HAP-1 (cell line): ENCODE measurements at regions not wholly inside any gene's neighbourhood (a gene's known extent, or its start where the extent isn't known, plus 50 kb on each side); places are given as distances from the start of the nearest gene placed in this dataset.
"Not testable (repeated sequence)": the region's sequence is repeated elsewhere in the genome, so short reads cannot be mapped to it uniquely, and the experiment has no call there.

Source experiments
- DNase-seq, 2 experiments: peaks; one replicate each; pipeline ENCODE4 v3.0.0-alpha.2; 2016 to 2020; ENCODE audit warnings: low spot score in 2 of 2
- H3K27me3 ChIP-seq: fragments of 250-450 bp; sonication (Bioruptor Pico); 2 replicates; pipeline ENCODE4 v1.5.1; 2020; ENCODE audit warnings: low read depth, mild to moderate bottlenecking, moderate library complexity
- H3K36me3 ChIP-seq: fragments of 250-450 bp; sonication (Bioruptor Pico); replicated peaks from 2 replicates; pipeline ENCODE4 v1.5.1; 2020; ENCODE audit warnings: mild to moderate bottlenecking
- H3K4me1 ChIP-seq: fragments of 250-450 bp; sonication (Bioruptor Pico); 2 replicates; pipeline ENCODE4 v1.5.1; 2020; ENCODE audit warnings: mild to moderate bottlenecking
- H3K4me3 ChIP-seq: fragments of 250-450 bp; sonication (Bioruptor Pico); 2 replicates; pipeline ENCODE4 v1.5.1; 2020; ENCODE audit warnings: mild to moderate bottlenecking, moderate library complexity
- H3K9me3 ChIP-seq: fragments of 250-450 bp; sonication (Bioruptor Pico); 2 replicates; pipeline ENCODE4 v1.5.1; 2020; ENCODE audit warnings: mild to moderate bottlenecking, moderate library complexity
- in situ Hi-C: fragments of 300-500 bp; cut with MboI; formaldehyde crosslinking; loops from 3 replicates; pipeline ENCODE4 v1.14.3; 2020; ENCODE audit warnings: low sequenced_read_pairs, inconsistent platforms, mixed read lengths

DNA sequence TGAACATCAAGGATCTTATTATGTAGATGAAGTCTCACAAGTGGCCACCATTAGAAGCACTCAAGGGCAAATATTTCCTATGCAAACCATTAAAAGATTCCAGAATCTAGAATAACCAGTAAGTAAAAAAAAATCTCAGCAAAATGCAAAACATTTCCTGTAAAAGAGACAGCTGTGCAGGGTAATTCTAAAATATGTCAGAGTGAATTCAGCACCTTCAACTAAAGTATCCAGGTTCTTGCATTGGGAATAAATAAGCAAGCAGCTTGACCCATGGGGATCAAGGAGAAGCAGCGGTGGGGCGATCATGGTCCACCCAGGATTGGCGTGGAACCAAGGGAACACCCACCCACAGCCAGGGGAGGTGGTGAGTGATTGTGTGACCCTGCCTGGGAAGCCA is 2188.9 kb downstream of the PCDH7 start:
- Histone ChIP-seq H3K36me3 (no peaks in the 10 kb centered on the region), H3K4me3 (no peak overlapping the region), H3K27me3 (no peaks in the 10 kb centered on the region), H3K4me1 (peaks cover 3% of the 10 kb centered on the region; the same call in 1 of the 2 replicates), H3K9me3 (0 out of 2 replicates have a peak, but pooled peaks cover 3% of the 10 kb centered on the region)
- DNase-seq: no peak
- in situ Hi-C loops: no loop called here

DNA sequence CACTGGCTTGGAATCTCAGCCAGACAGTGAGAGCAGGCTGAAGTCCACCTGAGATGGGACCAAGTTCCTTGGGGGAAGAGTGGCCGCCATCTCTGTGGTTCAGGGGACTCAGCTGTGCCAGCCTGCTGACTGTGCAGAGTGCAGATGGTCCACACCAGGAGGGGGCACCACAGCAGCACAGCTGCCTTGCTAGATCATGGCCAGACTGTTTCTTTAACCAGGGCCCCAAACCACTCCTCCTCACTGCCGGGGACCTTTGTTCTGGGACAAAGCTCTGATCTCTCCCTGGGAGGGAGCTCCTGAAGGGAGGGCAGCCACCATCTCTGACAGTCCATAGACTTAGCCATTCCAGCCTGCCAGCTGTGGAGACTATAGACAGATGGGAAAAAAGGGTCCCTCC is 2189.6 kb downstream of the PCDH7 start:
- H3K4me1 ChIP-seq: peaks cover 3% of the 10 kb centered on the region; the same call in 1 of the 2 replicates
- in situ Hi-C loops: no loop called here
- H3K4me3 ChIP-seq: no peak overlapping the region
- H3K36me3 ChIP-seq: no peaks in the 10 kb centered on the region
- peak in 1 of 2 experiments; percentile 10 for DNase-seq
- 0 out of 2 replicates have a peak, but pooled peaks cover 3% of the 10 kb centered on the region for H3K9me3 ChIP-seq
- H3K27me3 ChIP-seq: no peaks in the 10 kb centered on the region

DNA sequence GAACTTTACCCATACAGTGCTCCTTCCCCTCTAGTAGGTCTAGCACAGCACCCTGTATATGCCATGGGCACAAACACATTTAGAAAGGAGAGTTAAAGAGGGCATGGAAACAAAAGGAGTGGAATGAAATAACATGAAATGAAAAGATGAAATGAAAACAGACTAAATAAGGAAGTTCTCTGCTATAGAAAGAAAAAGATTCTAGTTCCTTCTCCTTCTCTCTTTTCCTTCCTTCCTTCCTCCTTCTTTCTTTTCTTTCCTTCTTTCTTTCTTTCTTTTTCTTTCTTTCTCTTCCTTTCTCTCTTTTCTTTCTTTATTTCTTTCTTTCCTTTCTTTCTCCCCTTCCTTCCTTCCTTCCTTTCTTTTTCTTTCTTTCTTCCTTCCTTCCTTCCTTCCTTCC is 2197.4 kb downstream of the PCDH7 start:
- peaks cover 7% of the 10 kb centered on the region; the same call in 1 of the 2 replicates for H3K4me1 ChIP-seq
- in situ Hi-C loops: no loop called here
- no peak overlapping the region for H3K4me3 ChIP-seq
- no peaks in the 10 kb centered on the region for H3K27me3 ChIP-seq
- no peaks in the 10 kb centered on the region for H3K36me3 ChIP-seq
- DNase-seq: no peak
- H3K9me3 ChIP-seq: no peaks in the 10 kb centered on the region

DNA sequence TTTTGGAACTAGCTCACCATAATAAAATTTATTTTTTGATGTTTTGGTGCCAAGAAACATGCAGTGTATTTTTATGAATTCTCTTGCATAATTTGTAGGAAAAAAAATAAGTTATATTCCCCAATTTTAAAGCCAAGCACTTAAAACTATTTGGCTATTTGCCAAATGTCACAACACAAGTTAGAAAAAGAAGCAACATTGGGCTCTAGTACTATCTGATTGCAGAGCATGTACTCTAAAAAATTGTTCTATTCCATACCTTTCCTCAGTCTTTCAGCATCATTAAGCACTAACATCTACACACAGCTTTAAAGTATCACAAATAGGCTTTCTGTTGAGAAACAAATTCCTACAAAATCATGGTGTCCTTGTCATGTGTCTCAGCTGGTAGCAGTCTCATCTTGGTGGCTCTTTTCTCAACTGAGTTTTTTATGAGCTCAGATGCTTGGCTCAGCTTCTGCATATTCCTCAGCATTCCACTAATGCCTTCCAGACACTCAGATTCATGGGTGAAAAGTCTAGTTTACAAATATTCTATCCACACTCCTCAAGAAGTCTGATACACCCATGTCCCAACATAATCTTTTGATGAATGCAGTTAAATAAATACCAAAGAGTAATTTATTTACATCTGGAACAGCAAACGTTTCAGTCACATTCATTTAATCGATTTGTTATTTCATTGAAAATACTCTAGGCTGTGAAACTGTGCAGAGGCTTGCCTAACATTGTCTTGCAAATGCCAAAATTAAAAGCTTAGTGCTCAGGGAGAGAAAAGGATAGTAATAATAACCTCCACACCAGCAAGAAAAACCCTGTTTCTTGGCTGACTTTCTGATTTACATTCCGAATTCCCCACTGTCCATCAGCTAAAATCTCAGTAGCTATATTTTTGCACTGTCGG is 2209.9 kb downstream of the PCDH7 start:
- Histone ChIP-seq H3K4me3 (no peak overlapping the region), H3K4me1 (peaks cover 20% of the 10 kb centered on the region), H3K9me3 (0 out of 2 replicates have a peak, but pooled peaks cover 2% of the 10 kb centered on the region), H3K27me3 (no peaks in the 10 kb centered on the region), H3K36me3 (no peaks in the 10 kb centered on the region; the same call in 1 of the 2 replicates)
- peak; percentile 21 to 86 for DNase-seq
- in situ Hi-C loops: no loop called here

DNA sequence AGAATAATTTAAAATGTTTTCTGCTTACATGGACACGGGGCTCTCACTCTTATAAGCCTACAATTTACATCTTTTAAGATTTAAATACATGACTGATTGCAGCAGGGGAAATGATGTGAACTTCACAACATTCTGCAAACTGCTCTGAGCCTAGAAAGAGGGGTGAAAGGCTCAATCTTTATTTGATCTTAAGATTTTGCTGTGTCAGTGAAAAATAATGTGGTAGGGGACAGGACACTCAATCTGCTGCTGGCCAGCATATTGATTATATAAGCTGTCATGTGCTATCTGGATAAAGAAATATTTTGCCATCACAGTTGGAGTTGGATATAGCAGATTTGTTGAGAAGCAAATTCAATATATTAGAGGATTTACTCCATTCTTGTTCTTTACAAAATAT is 2210.5 kb downstream of the PCDH7 start:
- no peak for DNase-seq
- peaks cover 20% of the 10 kb centered on the region for H3K4me1 ChIP-seq
- H3K36me3 ChIP-seq: no peaks in the 10 kb centered on the region; the same call in 1 of the 2 replicates
- H3K9me3 ChIP-seq: 0 out of 2 replicates have a peak, but pooled peaks cover 2% of the 10 kb centered on the region
- in situ Hi-C loops: no loop called here
- H3K27me3 ChIP-seq: no peaks in the 10 kb centered on the region
- H3K4me3 ChIP-seq: no peak overlapping the region

DNA sequence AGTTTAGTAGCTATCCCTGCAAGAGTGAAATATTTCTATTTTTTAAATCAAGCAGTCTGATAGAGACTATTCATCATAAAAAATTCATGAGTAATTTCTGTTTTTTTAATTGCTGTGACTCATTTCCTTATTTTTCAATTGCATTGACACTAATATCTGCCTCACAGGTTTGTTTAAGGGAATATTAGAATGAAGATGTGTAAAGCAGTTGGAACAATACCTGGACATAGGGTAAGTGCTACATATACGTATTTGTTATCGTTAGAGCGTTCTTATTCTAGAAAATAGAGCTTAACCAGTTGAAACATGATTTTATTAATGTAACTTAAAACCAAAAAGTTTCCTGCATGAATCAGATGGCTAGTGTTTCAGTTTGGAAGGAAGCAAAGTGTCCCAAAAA is 2211.3 kb downstream of the PCDH7 start:
- in situ Hi-C loops: no loop called here
- Histone ChIP-seq H3K4me1 (peaks cover 20% of the 10 kb centered on the region), H3K27me3 (no peaks in the 10 kb centered on the region), H3K4me3 (no peak overlapping the region), H3K36me3 (no peaks in the 10 kb centered on the region; the same call in 1 of the 2 replicates), H3K9me3 (0 out of 2 replicates have a peak, but pooled peaks cover 2% of the 10 kb centered on the region)
- no peak for DNase-seq

DNA sequence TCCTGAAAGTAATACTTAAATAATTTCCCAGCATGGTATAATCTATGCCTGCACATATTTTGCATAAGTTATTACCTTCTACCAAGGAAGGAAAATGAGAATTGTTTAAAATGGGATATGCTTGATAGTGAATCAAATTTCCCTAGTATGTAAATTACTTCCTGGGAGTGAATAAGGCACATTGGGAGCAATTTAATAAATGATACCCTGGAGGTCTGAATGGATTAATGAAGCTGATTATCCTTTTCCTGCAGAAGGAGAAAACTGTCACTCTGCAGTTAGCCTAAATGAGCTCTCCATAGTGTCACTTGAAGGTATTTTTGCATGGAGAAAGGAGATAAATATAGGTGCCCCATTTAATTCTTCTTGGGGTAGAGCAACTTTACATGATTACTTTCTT is 2212.0 kb downstream of the PCDH7 start:
- Histone ChIP-seq H3K4me1 (peaks cover 20% of the 10 kb centered on the region), H3K27me3 (no peaks in the 10 kb centered on the region), H3K9me3 (0 out of 2 replicates have a peak, but pooled peaks cover 2% of the 10 kb centered on the region), H3K4me3 (no peak overlapping the region), H3K36me3 (no peaks in the 10 kb centered on the region; the same call in 1 of the 2 replicates)
- DNase-seq: no peak
- in situ Hi-C loops: no loop called here

DNA sequence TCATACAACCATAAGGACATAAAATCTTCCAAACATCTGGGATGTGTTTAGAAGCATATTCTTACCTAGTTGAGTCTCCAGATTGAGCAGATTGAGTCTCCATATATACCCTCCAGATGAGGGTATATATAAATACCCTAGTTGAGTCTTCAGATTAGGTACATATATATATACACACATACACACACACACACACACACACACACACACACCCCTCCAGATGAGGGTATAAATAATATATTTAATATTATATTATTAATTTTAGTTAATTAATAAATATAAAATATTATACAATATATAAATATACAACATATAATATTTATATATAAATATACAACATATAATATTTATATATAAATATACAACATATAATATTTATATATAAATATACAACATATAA is 2219.1 kb downstream of the PCDH7 start:
- H3K36me3 ChIP-seq, H3K9me3 ChIP-seq, H3K4me1 ChIP-seq, DNase-seq, H3K4me3 ChIP-seq, H3K27me3 ChIP-seq, in situ Hi-C loops: not testable (repeated sequence)

DNA sequence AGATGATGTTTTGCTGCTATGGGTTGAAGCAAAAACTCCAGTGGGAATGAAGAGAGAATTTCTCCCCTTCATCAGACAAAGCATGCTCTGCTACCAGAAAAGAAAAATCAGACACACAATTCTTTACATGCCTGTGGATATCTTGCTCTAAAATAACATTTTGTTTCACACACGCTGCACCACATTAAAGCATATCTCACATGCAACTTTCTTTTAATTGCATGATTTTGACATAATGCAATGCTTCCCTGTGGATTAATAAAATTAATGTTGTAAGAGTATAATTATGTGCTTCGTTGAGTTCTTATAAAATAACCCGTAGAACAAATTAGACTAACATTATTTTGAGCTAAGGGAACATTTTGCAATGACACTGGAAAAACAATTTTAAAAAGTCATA is 2230.7 kb downstream of the PCDH7 start:
- Histone ChIP-seq H3K4me1 (no peaks in the 10 kb centered on the region), H3K36me3 (no peaks in the 10 kb centered on the region), H3K4me3 (no peak overlapping the region), H3K9me3 (no peaks in the 10 kb centered on the region), H3K27me3 (no peaks in the 10 kb centered on the region)
- DNase-seq: no peak
- in situ Hi-C loops: no loop called here

DNA sequence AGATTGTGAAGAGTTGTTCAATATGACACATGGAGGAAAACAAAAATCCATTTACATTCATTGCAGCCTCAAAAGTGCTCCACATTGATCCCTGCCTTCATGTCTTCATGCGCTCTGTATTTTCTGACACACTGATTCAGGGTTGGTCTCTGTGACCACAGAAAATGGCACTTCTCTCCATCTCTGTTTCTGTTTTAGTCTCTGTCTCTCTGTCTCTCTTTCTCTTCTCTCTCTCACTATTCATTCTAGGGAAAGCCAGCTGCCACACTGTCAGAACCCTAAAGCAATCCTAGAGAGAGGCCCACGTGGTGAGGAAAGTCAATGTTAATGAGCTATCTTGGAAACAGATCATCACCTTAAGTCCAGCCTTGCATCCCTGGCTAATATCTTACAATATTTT is 2238.4 kb downstream of the PCDH7 start:
- Histone ChIP-seq H3K27me3 (no peaks in the 10 kb centered on the region), H3K4me1 (no peaks in the 10 kb centered on the region), H3K4me3 (no peak overlapping the region), H3K36me3 (no peaks in the 10 kb centered on the region), H3K9me3 (no peaks in the 10 kb centered on the region)
- in situ Hi-C loops: no loop called here
- DNase-seq: no peak

DNA sequence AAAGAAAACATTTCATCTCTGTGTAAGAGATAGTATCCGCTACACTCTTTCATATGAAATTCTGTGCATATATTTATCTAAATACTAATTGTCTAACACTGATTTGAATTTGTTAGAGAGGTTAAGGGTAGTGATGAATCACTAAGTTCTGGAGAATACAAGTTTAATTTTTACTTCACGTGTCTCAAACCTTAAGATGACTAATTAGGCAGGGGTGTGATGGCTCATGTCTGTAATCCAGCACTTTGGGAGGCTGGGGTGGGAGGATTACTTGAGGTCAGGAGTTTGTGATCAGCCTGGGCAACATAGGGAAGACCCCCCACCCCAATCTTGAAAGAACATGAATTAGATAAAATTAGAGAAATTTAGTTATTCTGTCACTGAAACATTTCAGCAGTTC is 2241.9 kb downstream of the PCDH7 start:
- H3K36me3 ChIP-seq: no peaks in the 10 kb centered on the region
- no peaks in the 10 kb centered on the region for H3K27me3 ChIP-seq
- in situ Hi-C loops: no loop called here
- no peaks in the 10 kb centered on the region for H3K9me3 ChIP-seq
- DNase-seq: no peak
- no peaks in the 10 kb centered on the region for H3K4me1 ChIP-seq
- no peak overlapping the region for H3K4me3 ChIP-seq

DNA sequence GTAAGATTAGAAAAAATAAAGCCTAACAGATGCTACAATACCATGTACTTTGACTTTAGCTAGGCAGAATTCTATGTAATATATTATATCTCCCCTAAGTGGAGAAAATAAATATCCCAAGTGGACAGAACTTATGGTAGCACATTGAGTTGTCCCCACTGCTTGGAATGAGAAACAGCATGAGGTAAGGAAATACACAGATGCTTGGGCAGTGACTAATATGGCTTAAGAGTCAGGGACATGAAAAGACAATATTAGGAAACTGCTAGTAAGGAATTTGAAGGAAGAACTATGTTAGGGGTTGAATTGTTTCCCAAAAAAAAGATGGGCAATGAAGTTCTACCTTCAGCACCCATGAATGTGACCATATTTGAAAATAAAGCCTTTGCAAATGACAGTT is 2265.1 kb downstream of the PCDH7 start:
- no peak overlapping the region for H3K4me3 ChIP-seq
- in situ Hi-C loops: no loop called here
- no peaks in the 10 kb centered on the region for H3K36me3 ChIP-seq
- no peaks in the 10 kb centered on the region for H3K9me3 ChIP-seq
- H3K4me1 ChIP-seq: no peaks in the 10 kb centered on the region
- no peak for DNase-seq
- no peaks in the 10 kb centered on the region for H3K27me3 ChIP-seq

DNA sequence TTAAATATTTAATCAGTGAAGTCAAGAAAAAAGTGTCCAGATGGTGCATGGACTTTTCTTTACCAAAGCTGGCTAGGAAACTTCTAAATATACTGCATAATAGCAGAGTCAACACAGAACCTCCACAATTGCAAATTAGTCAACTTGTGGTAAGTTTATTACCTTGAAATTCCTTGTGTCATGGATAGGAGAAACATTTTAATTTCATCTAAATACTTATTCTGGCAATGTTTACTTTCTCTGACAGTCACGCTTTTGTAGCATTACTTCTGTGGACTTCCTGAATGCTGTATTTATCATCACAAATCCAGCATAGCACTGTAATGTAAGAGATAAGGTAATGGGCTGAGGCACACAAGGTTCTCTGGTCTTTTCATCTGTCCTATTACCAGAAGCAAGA is 2266.1 kb downstream of the PCDH7 start:
- Histone ChIP-seq H3K27me3 (no peaks in the 10 kb centered on the region), H3K9me3 (no peaks in the 10 kb centered on the region), H3K4me3 (no peak overlapping the region), H3K36me3 (no peaks in the 10 kb centered on the region), H3K4me1 (no peaks in the 10 kb centered on the region)
- in situ Hi-C loops: no loop called here
- no peak for DNase-seq

DNA sequence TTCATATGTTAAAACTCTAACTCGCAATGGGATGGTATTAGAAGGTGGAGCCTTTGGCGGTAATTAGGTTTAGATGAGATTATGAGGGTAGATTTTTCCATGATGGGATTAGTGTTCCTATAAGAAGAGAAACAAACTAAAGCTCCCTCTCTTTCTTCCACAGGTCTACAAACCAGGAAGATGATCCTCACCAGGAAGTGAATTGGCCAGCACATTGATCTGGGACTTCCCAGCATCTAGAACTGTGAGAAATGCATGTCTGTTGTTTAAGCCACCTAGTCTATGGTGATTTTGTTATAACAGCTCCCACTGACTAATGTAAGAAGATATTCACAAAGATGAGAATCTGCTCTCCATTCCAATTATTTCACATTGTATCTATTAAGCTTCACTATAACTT is 2266.9 kb downstream of the PCDH7 start:
- H3K9me3 ChIP-seq: no peaks in the 10 kb centered on the region
- in situ Hi-C loops: no loop called here
- H3K27me3 ChIP-seq: no peaks in the 10 kb centered on the region
- no peaks in the 10 kb centered on the region for H3K4me1 ChIP-seq
- no peaks in the 10 kb centered on the region for H3K36me3 ChIP-seq
- no peak overlapping the region for H3K4me3 ChIP-seq
- no peak for DNase-seq
